HuH-7 (cell line): ENCODE measurements at regions not wholly inside any gene's neighbourhood (a gene's known extent, or its start where the extent isn't known, plus 50 kb on each side); places are given as distances from the start of the nearest gene placed in this dataset.
"Not testable (repeated sequence)": the region's sequence is repeated elsewhere in the genome, so short reads cannot be mapped to it uniquely, and the experiment has no call there.

Source experiments
- DNase-seq: peaks from one replicate; pipeline ENCODE4 v3.0.0; 2011; ENCODE audit warnings: low spot score

- DNase-seq, result no peak
Observed at GRCh38 chr6:167735084-167735950, 91.4 kb upstream of the AFDN start.

- DNase-seq, result no peak
Observed at GRCh38 chr6:167735951-167736288, 90.8 kb upstream of the AFDN start.

- no peak for DNase-seq
Observed at GRCh38 chr6:167736486-167737204, 90.1 kb upstream of the AFDN start.

- DNase-seq, result no peak
Observed at GRCh38 chr6:167737205-167737830, 89.4 kb upstream of the AFDN start.

- DNase-seq, result no peak
Observed at GRCh38 chr6:167738386-167738785, 88.3 kb upstream of the AFDN start.

GRCh38 chr6:167739721-167740475, 86.8 kb upstream of the AFDN start:
- DNase-seq, result no peak

- peak; percentile 87 for DNase-seq
Observed at GRCh38 chr6:167742719-167743303, 83.9 kb upstream of the AFDN start.

GRCh38 chr6:167744681-167745669, 81.7 kb upstream of the AFDN start:
- DNase-seq, result peak; percentile 65

- no peak for DNase-seq
Observed at GRCh38 chr6:167745670-167746389, 80.9 kb upstream of the AFDN start.

GRCh38 chr6:167746390-167746907, 80.3 kb upstream of the AFDN start:
- DNase-seq, result no peak

- DNase-seq, result no peak
Observed at GRCh38 chr6:167746975-167747374, 79.7 kb upstream of the AFDN start.

GRCh38 chr6:167747645-167748044, 79.1 kb upstream of the AFDN start:
- no peak for DNase-seq

GRCh38 chr6:167748046-167748445, 78.7 kb upstream of the AFDN start:
- DNase-seq, result no peak

GRCh38 chr6:167748458-167749379, 78.0 kb upstream of the AFDN start:
- no peak for DNase-seq

GRCh38 chr6:167750956-167751358, 75.8 kb upstream of the AFDN start:
- peak; percentile 69 for DNase-seq

- DNase-seq, result no peak
Observed at GRCh38 chr6:167751579-167752115, 75.1 kb upstream of the AFDN start.

GRCh38 chr6:167753281-167753680, 73.4 kb upstream of the AFDN start:
- DNase-seq, result not testable (repeated sequence)

- no peak for DNase-seq
Observed at GRCh38 chr6:167754691-167755090, 72.0 kb upstream of the AFDN start.
